ENCODE measurements at regions not wholly inside any gene's neighbourhood (a gene's known extent, or its start where the extent isn't known, plus 50 kb on each side); places are given as distances from the start of the nearest gene placed in this dataset.
A peak's percentile ranks its signal among the peaks of the same experiment; 100 is the strongest.
"Not testable (repeated sequence)": the region's sequence is repeated elsewhere in the genome, so short reads cannot be mapped to it uniquely, and the experiment has no call there.

DNA sequence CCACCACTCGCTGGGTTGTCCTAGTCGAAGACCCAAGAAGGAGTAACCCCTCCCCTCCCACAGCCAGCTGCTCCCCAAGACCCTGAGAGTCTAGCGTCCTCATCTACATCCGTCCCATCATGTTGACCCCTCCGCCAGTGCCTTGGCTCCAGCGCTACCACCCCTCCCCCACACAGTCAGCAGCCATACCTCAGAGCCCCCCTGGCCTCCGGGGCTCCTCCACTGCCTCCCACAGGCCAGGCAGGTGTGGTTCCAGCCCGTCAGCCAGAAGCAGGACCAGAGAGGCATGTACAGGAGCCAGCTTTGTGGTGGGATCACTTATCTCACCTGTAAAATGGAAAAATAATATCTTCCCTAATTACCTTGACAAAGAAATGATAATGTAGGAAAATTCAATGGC lies 51.5 kb upstream of the PHF21B start:
- no peak for DNase-seq (ENCODE audit: low read depth in 3 of 3, low spot score in 2 of 3)

DNA sequence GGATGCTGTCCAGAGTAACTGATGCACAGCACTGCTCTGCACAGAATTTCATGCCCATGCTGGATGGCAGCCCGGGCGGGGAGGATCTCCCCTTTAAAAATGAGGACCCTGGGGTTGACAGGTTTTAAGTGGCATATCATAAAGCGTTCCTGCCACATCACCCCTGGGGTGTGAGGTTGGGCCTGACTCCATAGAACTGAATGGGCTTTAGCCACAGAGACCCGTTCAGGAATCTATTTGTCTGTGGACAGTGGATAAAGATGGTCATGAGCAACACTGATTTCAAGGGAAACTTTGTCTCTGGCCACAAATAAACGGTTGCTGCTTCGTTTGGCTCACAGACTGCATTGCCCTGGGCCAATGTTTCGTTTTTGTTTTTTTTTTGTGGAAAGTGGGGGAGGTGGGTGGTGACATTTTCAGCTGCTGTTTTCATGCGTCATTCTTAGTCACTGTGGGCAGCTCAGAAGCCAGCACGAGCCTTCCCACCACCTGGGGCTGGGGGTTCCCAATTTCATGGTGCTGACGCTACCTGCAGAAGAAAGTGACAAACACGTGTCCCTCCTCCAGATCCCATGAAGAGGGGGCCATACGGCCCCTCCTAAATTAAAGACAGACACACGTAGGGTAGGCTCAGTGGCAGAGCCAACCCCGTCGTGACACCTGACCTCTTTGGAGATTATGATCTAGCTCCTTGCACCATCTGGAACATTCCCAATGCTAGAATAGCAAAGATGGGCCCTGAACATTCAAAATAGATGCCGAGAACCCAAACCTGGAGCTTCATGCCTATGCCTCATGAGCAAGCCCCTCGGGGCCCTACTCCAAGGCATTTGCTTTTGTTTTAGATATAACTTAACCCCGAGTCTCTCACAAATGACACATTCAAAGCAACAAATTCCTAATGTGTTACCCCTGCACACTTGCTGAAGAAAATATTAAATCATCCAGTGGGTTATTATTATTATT lies 54.8 kb upstream of the PHF21B start:
- no peak for DNase-seq (ENCODE audit: low read depth in 3 of 3, low spot score in 2 of 3)

DNA sequence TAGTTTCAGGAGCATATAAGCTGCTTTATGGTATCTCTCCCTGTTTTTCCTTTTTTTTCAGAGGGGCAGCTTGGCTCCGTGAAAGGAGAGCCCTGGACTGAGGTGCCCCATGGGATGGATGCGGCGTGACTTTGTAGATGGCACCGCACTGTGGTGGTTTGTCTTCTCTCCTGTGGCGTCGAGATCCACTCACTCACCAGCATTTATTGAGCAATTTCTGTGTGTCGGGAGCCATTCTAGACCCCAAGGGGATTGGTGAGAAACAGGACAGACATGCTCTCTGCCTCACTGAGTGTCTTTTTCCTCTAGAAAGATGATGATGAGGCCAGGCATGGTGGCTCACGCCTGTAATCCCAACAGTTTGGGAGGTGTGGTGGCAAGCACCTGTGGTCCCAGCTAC lies 55.9 kb upstream of the PHF21B start:
- DNase-seq (ENCODE audit: low read depth in 3 of 3, low spot score in 2 of 3): no peak

DNA sequence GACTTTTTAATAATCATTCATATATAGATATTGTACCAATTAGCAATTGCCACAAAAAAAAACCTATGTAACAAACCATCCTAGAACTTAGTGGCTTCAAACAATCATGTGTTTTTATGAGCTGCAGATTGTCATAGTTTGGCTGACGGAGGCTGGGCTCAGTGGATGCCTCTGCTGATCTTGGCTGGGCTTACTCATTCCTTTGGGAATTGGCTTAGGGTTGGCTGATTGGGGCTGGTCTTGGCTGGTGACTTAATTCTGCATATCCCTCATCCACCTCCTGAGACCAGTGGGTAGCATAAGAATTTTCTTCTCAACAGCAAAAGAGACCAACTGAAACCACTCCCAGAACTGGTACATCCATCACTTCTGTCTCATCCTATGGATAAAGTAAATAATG lies 57.9 kb upstream of the PHF21B start:
- DNase-seq (ENCODE audit: low read depth in 3 of 3, low spot score in 2 of 3): no peak

DNA sequence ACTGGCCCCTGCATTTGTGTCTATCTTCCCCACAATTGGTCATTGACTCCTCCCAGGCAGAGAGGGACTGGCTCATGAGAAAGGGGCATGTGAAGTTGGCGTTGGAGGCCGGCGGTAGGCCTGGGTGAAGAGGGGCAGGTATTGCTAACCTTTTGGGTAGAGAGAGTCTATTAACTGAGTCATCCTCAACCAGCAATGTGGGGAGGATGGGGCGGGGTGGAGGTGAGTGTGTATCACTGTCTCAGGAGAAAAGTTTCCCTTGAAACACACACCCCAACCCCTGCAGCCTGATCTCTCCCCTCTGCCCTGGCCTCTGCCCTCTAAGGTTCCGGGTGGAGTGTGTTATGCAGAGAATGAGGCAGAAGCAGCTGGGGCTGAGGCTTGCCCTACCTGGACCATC lies 60.1 kb upstream of the PHF21B start:
- DNase-seq (ENCODE audit: low read depth in 3 of 3, low spot score in 2 of 3): no peak

DNA sequence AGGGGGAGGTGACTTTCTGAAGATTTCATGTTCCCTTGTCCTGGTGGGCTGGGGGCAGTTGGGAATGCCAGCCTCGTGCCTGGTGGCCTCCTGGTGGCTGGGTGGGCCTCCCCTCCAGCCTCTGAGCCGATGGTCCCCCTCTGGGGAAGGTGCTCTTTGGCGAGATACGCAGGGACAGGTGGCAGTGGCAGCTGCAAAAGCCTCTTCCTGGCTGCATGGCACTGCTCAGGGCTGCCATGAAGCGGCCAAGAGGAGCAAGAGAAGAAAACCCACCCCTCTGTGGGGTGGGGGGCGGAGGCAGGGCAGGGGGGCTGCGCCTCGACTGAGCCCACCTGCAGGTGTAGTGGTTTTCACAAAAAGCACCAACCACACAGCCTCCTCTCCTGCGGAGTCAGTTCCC lies 61.8 kb upstream of the PHF21B start:
- no peak for DNase-seq (ENCODE audit: low read depth in 3 of 3, low spot score in 2 of 3)

DNA sequence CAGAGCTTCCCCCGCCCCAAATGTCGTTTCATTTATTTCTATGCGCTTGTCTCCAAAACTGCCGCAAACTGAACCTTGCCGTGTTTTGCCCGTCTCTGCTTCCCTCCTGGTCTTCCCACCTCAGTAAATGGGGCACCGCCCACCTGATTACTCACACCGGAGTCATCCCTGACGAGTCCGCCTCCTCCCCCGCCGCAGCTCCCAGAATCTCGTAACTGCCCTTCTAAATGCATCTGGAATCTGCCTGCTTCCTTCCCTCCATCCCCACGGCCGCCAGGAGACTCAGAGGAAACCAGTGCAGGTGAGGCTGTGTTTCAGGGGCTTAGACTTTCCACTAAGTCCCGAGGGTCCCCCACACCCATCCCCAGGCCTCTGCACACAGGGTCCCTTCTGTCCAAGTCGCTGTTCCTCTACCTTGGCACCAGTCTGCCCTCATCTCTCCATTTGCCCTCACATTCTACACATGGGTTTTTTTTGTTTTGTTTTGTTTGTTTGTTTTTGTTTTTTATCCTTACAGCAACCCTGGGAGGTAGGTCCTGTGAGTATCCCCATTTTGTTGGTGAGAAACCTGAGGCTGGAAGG lies 62.6 kb upstream of the PHF21B start:
- DNase-seq (ENCODE audit: low read depth in 3 of 3, low spot score in 2 of 3): no peak

DNA sequence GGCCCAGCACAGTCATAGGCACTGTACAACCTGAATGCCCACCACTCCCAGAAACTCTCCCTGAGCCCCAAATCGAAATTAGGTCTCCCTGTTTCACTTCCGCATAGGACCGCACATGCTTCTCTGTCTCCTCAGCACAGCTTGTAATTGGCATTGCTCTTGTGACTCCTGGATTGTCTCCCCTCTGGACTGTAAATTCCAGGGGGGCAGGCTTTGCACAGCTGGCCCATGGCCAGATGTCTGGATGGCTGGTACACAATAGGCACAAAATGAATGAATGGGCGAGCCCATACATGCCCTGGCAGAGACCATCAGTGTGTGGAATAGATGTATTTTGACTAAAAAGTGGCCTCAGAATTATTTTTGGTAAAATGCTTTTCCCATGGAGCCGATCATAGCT lies 63.3 kb upstream of the PHF21B start:
- no peak for DNase-seq (ENCODE audit: low read depth in 3 of 3, low spot score in 2 of 3)

DNA sequence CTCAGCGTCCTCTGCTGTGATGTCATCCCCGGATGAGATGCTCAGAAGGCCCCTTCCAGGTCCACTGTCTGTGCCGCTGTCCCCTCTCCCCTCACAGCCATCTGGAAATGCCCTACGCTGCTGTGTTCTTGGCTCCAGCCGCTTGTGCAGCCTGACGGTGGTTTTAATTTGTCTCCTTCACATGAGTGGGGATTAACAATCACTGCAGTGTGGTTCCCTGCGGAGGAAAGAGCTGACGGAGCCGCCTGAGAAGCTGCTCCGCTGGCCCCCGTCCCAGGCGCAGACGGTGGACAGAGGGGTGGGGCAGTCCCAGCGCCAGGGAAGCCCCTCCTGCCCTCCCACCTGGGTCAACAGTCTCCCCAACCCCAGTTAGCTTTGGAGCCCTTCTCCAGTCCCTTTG lies 67.5 kb upstream of the PHF21B start:
- DNase-seq (ENCODE audit: low read depth in 3 of 3, low spot score in 2 of 3): no peak

DNA sequence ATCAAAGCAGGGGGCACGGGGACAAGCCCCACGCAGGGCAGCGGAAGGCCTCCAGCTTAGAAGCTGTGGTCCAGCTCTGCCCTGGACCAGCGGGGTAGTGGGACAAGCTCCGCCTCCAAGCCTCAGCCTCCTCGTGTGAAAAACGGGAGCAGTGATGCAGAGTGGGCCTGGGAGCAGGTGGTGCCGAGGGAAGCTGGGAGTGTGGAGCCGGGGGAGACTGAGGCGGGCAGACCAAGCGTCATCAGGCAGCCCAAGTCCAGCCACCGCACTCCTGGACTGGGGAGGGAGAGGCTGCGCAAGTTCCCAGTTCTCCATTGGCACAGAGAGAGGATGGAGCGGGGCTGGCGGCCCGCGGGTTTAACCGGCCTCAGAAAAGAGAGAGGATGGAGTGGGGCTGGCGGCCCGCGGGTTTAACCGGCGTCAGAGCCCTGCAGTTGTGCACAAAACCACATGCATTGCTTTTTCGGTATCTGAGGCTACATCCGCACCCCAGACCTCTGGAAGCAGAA lies 68.1 kb upstream of the PHF21B start:
- no peak for DNase-seq (ENCODE audit: low read depth in 3 of 3, low spot score in 2 of 3)

DNA sequence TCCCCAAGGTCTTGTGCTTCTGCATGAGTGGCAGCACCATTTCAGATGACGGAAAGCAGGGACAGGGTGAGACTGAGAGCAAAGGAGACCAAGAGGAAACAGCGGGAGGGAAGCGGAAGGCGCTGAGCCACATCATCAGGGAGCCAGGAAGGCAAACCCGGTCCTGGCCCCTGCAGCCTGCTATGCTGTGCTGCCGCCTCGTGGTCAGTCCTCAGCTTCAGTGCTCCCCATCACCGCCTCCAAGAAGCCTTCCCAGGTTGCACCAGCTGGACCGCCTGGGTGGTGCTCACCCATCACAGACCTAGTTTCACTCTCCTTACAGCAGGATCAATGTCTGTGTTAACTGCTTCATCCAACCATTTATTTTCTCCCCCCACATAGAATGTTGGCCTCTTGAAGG lies 73.0 kb upstream of the PHF21B start:
- DNase-seq (ENCODE audit: low read depth in 3 of 3, low spot score in 2 of 3): no peak

DNA sequence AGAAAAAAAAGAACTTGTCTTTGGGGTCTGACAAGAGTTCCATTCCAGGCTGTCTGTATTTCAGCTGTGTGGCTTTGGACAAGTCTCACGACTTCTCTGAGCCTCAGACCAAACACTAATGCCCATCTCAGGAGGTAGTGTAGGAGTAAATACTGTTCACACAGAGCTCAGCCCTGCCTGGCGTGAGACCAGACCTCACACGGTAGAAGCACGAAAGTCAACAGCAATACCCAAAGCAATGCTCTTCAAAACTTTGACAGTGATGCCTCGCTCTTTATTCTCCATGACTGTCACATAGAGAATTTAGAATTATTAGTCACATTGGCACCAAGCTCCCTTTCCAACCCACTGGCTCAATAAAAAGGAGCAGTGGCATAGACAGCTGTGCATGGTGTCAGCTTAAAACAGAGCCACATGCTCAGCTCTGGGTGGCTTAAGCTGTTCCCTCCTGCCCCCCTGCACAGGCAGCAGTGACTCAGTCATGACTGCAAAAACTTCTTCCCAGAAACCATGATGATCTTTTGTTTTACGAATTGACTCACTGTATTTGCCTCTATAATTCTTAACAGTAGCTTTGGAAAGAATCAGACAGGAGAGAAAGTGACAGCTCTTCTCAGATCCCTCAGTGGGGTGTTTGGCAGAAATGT lies 74.0 kb upstream of the PHF21B start:
- DNase-seq (ENCODE audit: low read depth in 3 of 3, low spot score in 2 of 3): no peak

DNA sequence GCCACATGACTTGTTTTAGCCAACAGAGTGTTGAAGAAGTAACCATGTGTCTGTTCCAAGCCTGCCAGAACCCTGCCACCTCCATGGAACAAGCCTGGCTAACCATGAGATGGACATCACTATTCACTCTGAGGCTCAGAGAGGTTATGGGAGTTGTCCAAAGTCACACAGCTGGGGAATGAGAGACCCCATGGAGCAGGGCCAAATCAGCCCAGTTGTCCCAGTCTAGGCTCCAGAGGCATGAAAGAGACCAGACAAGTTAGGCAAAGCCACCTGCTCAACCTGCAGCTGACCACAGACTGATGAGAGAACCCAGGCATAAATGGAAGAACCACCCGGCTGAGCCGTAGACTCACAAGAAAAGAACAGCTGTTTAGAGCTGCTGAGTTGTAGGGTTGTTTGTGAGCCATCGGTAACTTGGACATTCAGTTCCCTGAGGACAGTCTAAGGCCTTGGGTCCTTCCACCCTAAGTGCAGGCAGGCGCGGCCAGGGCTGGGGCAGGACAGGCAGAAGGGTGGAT lies 74.7 kb upstream of the PHF21B start:
- no peak for DNase-seq (ENCODE audit: low read depth in 3 of 3, low spot score in 2 of 3)

DNA sequence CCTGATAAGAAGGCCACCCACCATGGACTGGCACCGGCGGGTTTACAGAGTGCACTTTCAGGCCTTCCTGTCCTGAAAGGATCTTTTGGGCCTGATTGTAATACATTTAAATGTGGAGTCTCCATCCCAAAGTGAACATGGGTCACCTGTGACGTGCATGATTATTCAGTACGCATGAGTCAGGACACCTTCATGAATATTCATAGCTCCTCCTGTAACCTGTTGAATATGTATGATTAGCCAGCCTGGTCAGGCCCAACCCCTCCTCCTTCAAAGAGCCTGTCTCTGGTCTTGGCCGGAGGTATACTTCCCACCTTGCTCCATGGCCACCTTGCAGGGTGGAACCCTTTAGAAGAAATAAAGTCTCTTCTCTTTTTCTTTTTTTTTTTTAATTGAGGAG lies 75.9 kb upstream of the NUP50 start:
- DNase-seq (ENCODE audit: low read depth in 3 of 3, low spot score in 2 of 3): no peak

DNA sequence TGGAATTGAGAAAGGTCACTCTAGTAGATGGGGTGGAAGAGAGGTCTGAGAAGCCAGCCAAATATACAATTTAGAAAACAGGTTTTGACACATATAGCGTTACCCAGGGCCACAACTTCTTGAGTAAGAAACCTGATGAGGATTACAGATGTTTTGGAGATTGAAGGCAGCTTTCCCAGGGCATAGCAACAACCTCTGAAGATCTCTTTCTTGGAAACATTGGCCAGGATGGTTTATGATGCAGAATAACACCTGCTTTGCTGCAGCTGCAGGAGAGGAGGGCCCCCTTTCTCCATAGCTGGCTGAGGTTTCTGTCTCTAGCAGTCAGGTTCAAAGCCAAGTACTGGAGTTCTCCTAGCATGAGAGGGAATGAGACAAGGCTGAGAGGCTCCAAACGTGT lies 75.1 kb upstream of the NUP50 start:
- no peak for DNase-seq (ENCODE audit: low read depth in 3 of 3, low spot score in 2 of 3)

DNA sequence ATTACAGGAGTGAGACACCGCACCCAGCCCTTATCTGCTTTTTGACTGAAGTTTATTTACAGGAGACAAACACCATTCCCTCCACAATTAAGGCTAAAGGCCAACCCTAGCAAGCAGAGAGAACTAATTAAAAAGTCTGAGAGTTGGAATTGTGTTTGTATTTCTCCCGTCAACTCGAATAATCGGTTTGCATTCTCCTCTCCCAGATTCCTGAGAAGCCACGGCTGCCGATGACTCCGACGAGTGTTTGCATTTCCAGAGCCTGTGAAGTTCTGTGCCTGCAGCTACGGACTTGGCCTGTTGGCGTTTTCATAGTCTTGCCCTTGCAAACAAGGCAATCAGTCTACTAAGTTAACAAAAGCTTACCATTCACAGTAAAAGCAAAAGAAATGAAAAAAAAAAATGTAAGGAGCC lies 73.2 kb upstream of the NUP50 start:
- peak in 1 of 3 donors; percentile 23 for DNase-seq (ENCODE audit: low read depth in 3 of 3, low spot score in 2 of 3)

DNA sequence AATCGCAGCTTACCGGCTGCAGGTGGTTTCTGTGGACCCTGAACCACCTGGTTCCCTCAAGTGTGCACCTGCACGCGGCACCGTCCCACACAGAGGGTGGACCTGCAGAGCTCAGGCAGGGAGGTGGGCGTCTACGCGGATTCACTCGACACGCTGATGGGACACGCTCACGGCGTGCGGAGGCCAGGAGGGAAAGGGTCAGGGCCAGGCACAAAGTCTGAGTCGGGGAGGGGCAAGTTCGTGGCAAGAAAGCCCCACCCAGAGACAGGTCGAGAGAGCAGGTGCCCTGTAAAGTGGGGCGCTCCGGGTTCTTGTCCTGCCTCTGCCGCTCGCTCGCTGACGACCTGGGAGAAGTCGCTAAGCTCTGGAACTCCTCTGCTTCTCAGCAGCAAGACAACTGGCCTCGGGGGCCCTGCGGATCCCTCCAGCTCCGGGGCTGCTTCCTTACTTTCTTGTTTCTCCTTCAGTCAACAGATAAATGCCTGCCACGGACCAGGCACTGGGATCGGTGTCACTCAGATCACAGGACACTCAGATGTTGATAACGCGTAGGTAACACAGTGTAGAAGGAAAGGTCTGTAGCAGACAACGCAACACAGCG lies 72.4 kb upstream of the NUP50 start:
- no peak for DNase-seq (ENCODE audit: low read depth in 3 of 3, low spot score in 2 of 3)

DNA sequence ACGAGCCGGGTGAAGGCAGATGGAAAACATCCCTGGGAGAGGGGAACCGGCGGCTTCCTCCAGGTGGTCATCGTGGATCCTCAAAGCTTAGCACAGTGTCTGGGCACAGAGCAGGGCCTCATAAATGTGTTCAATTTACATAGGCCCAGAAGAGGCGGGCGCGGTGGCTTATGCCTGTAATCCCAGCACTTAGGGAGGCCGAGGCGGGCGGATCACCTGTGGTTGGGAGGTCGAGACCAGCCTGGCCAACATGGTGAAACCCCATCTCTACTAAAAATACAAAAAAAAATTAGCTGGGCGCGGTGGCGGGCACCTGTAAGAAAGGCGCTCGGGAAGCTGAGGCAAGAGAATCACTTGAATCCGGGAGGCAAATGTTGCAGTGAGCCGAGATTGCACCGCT lies 71.8 kb upstream of the NUP50 start:
- not testable (repeated sequence) for DNase-seq (ENCODE audit: low read depth in 3 of 3, low spot score in 2 of 3)

DNA sequence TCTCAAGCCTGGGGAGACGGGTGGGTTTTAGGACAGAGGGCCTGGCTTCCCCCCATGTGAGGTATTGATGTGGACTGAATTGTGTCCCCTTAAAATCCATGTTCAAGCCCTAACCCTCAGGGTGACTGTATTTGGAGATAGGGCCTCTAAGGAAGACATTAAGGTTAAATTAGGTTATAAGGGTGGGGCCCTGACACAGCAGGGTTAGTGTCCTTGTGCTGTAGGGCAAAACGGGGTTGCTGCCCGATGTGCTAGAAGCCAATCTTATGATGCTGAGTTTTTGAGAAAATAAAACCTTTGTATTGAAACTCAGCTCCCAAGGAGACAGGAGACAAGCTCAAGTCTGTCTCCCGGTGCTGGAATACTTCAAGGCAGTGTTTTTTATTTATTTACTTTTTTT lies 71.1 kb upstream of the NUP50 start:
- DNase-seq (ENCODE audit: low read depth in 3 of 3, low spot score in 2 of 3): no peak

DNA sequence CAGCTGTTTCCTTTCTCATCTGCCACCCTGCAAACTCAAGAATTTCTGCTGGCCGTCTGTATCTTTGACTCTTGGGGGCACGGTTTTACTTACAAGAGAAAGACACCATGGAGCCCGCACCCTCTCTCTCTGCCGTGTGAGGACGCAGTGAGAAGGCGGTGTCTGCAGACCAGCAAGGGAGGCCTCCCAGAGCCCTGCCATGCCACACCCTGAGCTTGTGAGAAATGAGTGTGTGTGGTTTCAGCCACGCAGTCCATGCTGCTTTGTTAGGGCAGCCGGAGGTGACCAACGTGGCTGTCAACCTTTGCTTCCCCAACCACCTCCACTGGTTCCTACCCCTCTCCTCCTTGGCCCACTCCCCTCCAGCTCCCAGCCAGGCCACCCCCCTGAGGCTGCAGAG lies 70.1 kb upstream of the NUP50 start:
- no peak for DNase-seq (ENCODE audit: low read depth in 3 of 3, low spot score in 2 of 3)

DNA sequence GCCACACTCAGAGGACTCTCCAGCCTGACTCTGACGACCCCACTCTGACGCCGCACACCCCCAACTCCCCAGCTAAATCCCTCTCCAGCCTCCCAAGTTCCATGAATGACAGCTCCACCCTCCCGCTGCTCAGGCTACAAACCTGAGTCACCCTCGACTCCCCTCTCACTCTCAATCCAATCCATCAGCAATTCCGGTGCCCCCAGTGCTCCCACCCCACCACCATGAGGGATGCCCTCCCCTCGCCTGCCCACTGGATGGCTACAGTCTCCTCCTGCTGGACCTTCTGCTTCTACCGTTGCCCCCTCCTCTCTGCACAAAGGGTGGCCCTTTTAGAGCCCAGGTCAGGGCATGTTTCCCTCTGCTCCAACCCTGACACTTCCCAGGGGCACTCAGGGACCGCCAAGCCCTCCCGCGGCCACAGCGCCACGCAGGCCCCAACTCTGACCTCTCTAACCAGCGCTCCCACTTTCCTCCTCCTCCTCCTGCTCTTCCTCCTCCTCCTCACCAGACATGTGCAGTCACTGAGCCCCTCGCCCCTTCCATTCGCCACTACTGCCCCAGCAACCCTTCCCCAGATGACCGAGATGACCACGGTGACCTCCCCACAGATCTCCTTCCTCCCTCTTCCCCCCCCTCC lies 69.5 kb upstream of the NUP50 start:
- DNase-seq (ENCODE audit: low read depth in 3 of 3, low spot score in 2 of 3): no peak
